Heart right ventricle (tissue), 16 donors: ENCODE measurements at regions not wholly inside any gene's neighbourhood (a gene's known extent, or its start where the extent isn't known, plus 50 kb on each side); places are given as distances from the start of the nearest gene placed in this dataset.

Source experiments
- ATAC-seq, 8 donors: fragments of 200-7000 bp; cut with Tn5 transposase; one replicate each; pipeline ENCODE4 v1.9.1; 2020; ENCODE audit warnings: mild to moderate bottlenecking in 8 of 8, moderate library complexity in 8 of 8, moderate number of reproducible peaks in 1 of 8
- DNase-seq, 2 donors: peaks; one replicate each; pipeline ENCODE4 v3.0.0-alpha.2; 2020
- H3K27ac ChIP-seq, 10 donors: fragments of 200-600 bp; sonication (generic) in 2 of 10; one replicate each; pipeline versions ENCODE4 v1.5.0 to v1.8.0; 2020 to 2022; ENCODE audit warnings: mild to moderate bottlenecking in 3 of 10
- H3K27me3 ChIP-seq, 7 donors: fragments of 200-600 bp; one replicate each; pipeline ENCODE4 v1.8.0; 2021 to 2022; ENCODE audit warnings: mild to moderate bottlenecking in 2 of 7
- H3K36me3 ChIP-seq, 9 donors: fragments of 200-600 bp; sonication (generic) in 1 of 9; one replicate each; pipeline versions ENCODE4 v1.5.0 to v1.8.0; 2020 to 2022; ENCODE audit warnings: mild to moderate bottlenecking in 2 of 9
- H3K4me1 ChIP-seq, 9 donors: fragments of 200-600 bp; sonication (generic) in 1 of 9; one replicate each; pipeline versions ENCODE4 v1.5.0 to v1.8.0; 2020 to 2022; ENCODE audit warnings: mild to moderate bottlenecking in 4 of 9
- H3K4me3 ChIP-seq, 10 donors: fragments of 200-600 bp; sonication (generic) in 2 of 10; one replicate each; pipeline versions ENCODE4 v1.5.0 to v1.8.0; 2020 to 2022; ENCODE audit warnings: mild to moderate bottlenecking in 7 of 10, moderate library complexity in 2 of 10
- H3K9me3 ChIP-seq, 11 donors: fragments of 200-600 bp in 10 of 11; sonication (generic) in 2 of 11; one replicate each; pipeline versions ENCODE4 v1.5.0 to v1.8.0; 2013 to 2022; ENCODE audit warnings: mild to moderate bottlenecking in 2 of 11, control low read depth in 1 of 11, moderate library complexity in 1 of 11
- CTCF ChIP-seq, 9 donors: fragments of 200-600 bp; sonication (generic) in 2 of 9; IDR thresholded peaks; one replicate each; pipeline versions ENCODE4 v1.5.0 to v1.8.0; 2021 to 2022; ENCODE audit warnings: antibody characterized with exemption in 9 of 9, mild to moderate bottlenecking in 5 of 9, moderate library complexity in 1 of 9
- WGBS, 2 donors: extraction: QIAGEN DNeasy Blood & Tissue Kit; methylation state at CpG; one replicate each; pipeline ENCODE4 v1.1.7; 2013; ENCODE audit warnings: inconsistent platforms in 1 of 2; 5-methylcytosine and 5-hydroxymethylcytosine counted together
- intact Hi-C, 10 donors: fragments of 100-400 bp; cut with DNase I; formaldehyde crosslinking; loops; one replicate each; pipeline versions ENCODE4 v1.11.1 to v1.14.2; 2022
- donor health status: Arrhythmogenic right ventricular cardiomyopathy.
- donor health status: ischemic (EF 13 %, LVEDD 7.1; RV severe dilation, severe dysfunction).
- donor health status: healthy with polysubstance abuse.
- donor health status: DM: no; HTN: yes; CAD: no.
- donor health status: DM: no; HTN: no; CAD: no.
- donor health status: ischemic (EF 25% LVEDD 6.9; RV normal size, moderate dysfunction).
- donor health status: ischemic (EF 25% LVEDD 5.7; RV mildly dilated, moderate dysfunction).
- donor health status: healthy.
- donor health status: DM: yes; HTN: yes; CAD: no.
- donor health status: Ischemic cardiomyopathy.
- donor health status: ischemic (EF 35%, LVEDD 5.7; RV mildly dilated, moderate dysfunction).
- donor health status: nonischemic (EF 11% LVEDD 7.7; RV severe dilation, severe dysfunction).
- donor health status: DM: yes; HTN: yes; CAD: no.
- donor health status: PGD.
- donor health status: ischemic (EF 29% LVEDD 5.4; RV normal size, mild dysfunction).
- donor health status: nonischemic (EF 23%, LVEDD 6.1; RV moderate dilation, normal function).

- 73 to 76% methylated on average over 4 of the region's 4 CpGs for WGBS, 2 donors
- no peak overlapping the region for H3K4me3 ChIP-seq
- H3K27ac ChIP-seq = no peak overlapping the region
- intact Hi-C loops = no loop called here
- peaks cover 0 to 29% (median 6%) of the 10 kb centered on the region in 9 donors for H3K4me1 ChIP-seq
- no peaks in the 10 kb centered on the region for H3K36me3 ChIP-seq
- TF ChIP-seq CTCF (IDR thresholded peaks at IDR 0.05) = no peak
- H3K27me3 ChIP-seq = no peaks in the 10 kb centered on the region
- DNase-seq = no peak
- H3K9me3 ChIP-seq = no peaks in the 10 kb centered on the region
- no peak for ATAC-seq
Measured at GRCh38 chr2:206858687-206859329, 80.5 kb upstream of the CPO start.

- WGBS, 2 donors = 67 to 87% methylated on average over 5 of the region's 5 CpGs
- no peak for DNase-seq
- Histone ChIP-seq H3K9me3 (no peaks in the 10 kb centered on the region), H3K4me3 (no peak overlapping the region), H3K27ac (no peak overlapping the region), H3K27me3 (no peaks in the 10 kb centered on the region), H3K4me1 (peaks cover 0 to 32% (median 6%) of the 10 kb centered on the region in 9 donors), H3K36me3 (no peaks in the 10 kb centered on the region)
- no peak for TF ChIP-seq CTCF (IDR thresholded peaks at IDR 0.05)
- intact Hi-C loops = no loop called here
- ATAC-seq = no peak
Measured at GRCh38 chr2:206859330-206859739, 80.0 kb upstream of the CPO start.

- H3K27ac ChIP-seq = peak overlapping the region in 5 of 10 donors; percentile 5 to 56 (median 35)
- no peaks in the 10 kb centered on the region for H3K27me3 ChIP-seq
- intact Hi-C loops = no loop called here
- 46 to 48% methylated on average over 3 of the region's 3 CpGs for WGBS, 2 donors
- peaks cover 0 to 15% (median 0%) of the 10 kb centered on the region in 9 donors for H3K4me1 ChIP-seq
- TF ChIP-seq CTCF (IDR thresholded peaks at IDR 0.05) = no peak
- DNase-seq (peak in 1 of 2 donors; percentile 56), ATAC-seq (peak in 6 of 8 donors; percentile 39 to 88 (median 55))
- no peak overlapping the region for H3K4me3 ChIP-seq
- no peaks in the 10 kb centered on the region for H3K36me3 ChIP-seq
- H3K9me3 ChIP-seq = no peaks in the 10 kb centered on the region
Measured at GRCh38 chr2:206863196-206863595, 76.1 kb upstream of the CPO start.

GRCh38 chr2:206863716-206864115 is 75.6 kb upstream of the CPO start:
- H3K4me1 ChIP-seq = peaks cover 0 to 15% (median 0%) of the 10 kb centered on the region in 9 donors
- 56 to 58% methylated on average over 4 of the region's 4 CpGs for WGBS, 2 donors
- no peak for TF ChIP-seq CTCF (IDR thresholded peaks at IDR 0.05)
- intact Hi-C loops = no loop called here
- no peaks in the 10 kb centered on the region for H3K36me3 ChIP-seq
- no peaks in the 10 kb centered on the region for H3K9me3 ChIP-seq
- no peaks in the 10 kb centered on the region for H3K27me3 ChIP-seq
- H3K27ac ChIP-seq = peak overlapping the region in 6 of 10 donors; percentile 4 to 56 (median 34)
- DNase-seq (no peak), ATAC-seq (no peak)
- H3K4me3 ChIP-seq = no peak overlapping the region
